Astrocyte (in vitro differentiated cells and primary cell): ENCODE measurements at regions not wholly inside any gene's neighbourhood (a gene's known extent, or its start where the extent isn't known, plus 50 kb on each side); places are given as distances from the start of the nearest gene placed in this dataset.

Source experiments
- DNase-seq: peaks from one replicate; pipeline ENCODE4 v3.0.0-alpha.2; 2010; ENCODE audit warnings: low read depth
- FAIRE-seq: peaks from 2 replicates; lab custom pipeline; 2011; peaks lifted over from hg19 to GRCh38; lab: Jason Lieb, UNC
- H2AFZ ChIP-seq: 2 replicates; pipeline ENCODE4 v1.6.0; 2012; ENCODE audit warnings: low read depth, low read length, inconsistent platforms
- H3K27ac ChIP-seq: 2 replicates; pipeline ENCODE4 v1.5.1; 2011; ENCODE audit warnings: low read depth, low read length, inconsistent platforms
- H3K27me3 ChIP-seq: 2 replicates; pipeline ENCODE4 v1.6.0; 2011; ENCODE audit warnings: low read length, inconsistent platforms; ENCODE audit not compliant: insufficient read depth
- H3K36me3 ChIP-seq: 2 replicates; pipeline ENCODE4 v1.5.1; 2011; ENCODE audit warnings: low read length, inconsistent platforms; ENCODE audit not compliant: insufficient read depth
- H3K4me1 ChIP-seq: 2 replicates; pipeline ENCODE4 v1.5.1; 2011; ENCODE audit warnings: low read length, inconsistent platforms; ENCODE audit not compliant: insufficient read depth
- H3K4me2 ChIP-seq: 2 replicates; pipeline ENCODE4 v1.6.0; 2012; ENCODE audit warnings: low read length, inconsistent platforms
- H3K4me3 ChIP-seq: 2 replicates; pipeline ENCODE4 v1.5.1; 2011; ENCODE audit warnings: low read depth, mild to moderate bottlenecking, low read length, inconsistent platforms; ENCODE audit not compliant: insufficient read depth
- H3K79me2 ChIP-seq: 2 replicates; pipeline ENCODE4 v1.6.0; 2012; ENCODE audit warnings: mild to moderate bottlenecking, low read length, inconsistent platforms; ENCODE audit not compliant: insufficient read depth
- H3K9ac ChIP-seq: 2 replicates; pipeline ENCODE4 v1.6.0; 2012; ENCODE audit warnings: mild to moderate bottlenecking, low read length, inconsistent platforms
- H3K9me3 ChIP-seq: 2 replicates; pipeline ENCODE4 v1.5.1; 2012; ENCODE audit warnings: low read depth, mild to moderate bottlenecking, low read length, inconsistent platforms; ENCODE audit not compliant: insufficient read depth
- H4K20me1 ChIP-seq: 2 replicates; pipeline ENCODE4 v1.6.0; 2012; ENCODE audit warnings: low read length, inconsistent platforms; ENCODE audit not compliant: insufficient read depth
- H3K27ac Mint-ChIP-seq: one replicate; pipeline ENCODE4 v1.8.0; 2021; ENCODE audit warnings: mild to moderate bottlenecking, mixed read lengths; ENCODE audit not compliant: unreplicated experiment
- H3K27me3 Mint-ChIP-seq: one replicate; pipeline ENCODE4 v1.8.0; 2021; ENCODE audit warnings: low read depth, mixed read lengths; ENCODE audit not compliant: unreplicated experiment
- H3K36me3 Mint-ChIP-seq: one replicate; pipeline ENCODE4 v1.8.0; 2021; ENCODE audit warnings: low read depth, mixed read lengths; ENCODE audit not compliant: unreplicated experiment
- H3K4me1 Mint-ChIP-seq: one replicate; pipeline ENCODE4 v1.8.0; 2021; ENCODE audit warnings: low read depth, mixed read lengths; ENCODE audit not compliant: unreplicated experiment
- H3K4me3 Mint-ChIP-seq: one replicate; pipeline ENCODE4 v1.8.0; 2021; ENCODE audit warnings: mild to moderate bottlenecking, moderate library complexity, mixed read lengths; ENCODE audit not compliant: unreplicated experiment
- H3K9me3 Mint-ChIP-seq: one replicate; pipeline ENCODE4 v1.8.0; 2021; ENCODE audit warnings: mild to moderate bottlenecking, mixed read lengths; ENCODE audit not compliant: unreplicated experiment
- EZH2 ChIP-seq: IDR thresholded peaks from 2 replicates; pipeline ENCODE4 v1.6.1; 2012; ENCODE audit warnings: mild to moderate bottlenecking, low read length, inconsistent platforms; ENCODE audit not compliant: insufficient read depth
- TF ChIP-seq, protein P1 (sequence below): IDR thresholded peaks from 2 replicates; pipeline ENCODE4 v1.5.1; 2011; ENCODE audit warnings: low read depth, mild to moderate bottlenecking, inconsistent platforms, low read length, moderate library complexity; ENCODE audit not compliant: insufficient read depth

DNA sequence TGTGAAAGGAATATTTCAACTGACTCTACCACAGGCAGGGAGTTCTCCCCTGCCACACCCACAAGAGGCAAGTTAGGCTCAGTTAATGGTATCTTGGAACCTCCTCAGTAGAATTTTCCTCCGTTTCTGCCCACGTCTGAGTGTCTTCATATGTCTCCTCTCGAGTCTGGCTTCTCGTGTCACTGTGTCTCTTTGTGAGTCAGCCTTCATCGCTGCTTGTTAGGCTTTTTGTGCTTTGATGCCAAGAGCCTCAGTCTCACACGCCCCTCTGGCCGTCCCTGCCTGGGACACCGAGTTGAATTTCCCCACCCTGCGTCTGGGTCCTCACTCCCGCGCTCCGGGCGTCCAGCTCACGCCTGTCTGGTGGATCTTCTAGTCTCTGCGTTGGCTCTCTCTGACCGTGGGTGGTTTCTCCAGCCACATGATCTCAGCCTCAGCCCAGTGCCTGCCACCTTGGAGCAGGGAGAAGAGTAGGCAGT lies 125.7 kb upstream of the GADD45A start:
- H3K27me3 Mint-ChIP-seq: no peaks in the 10 kb centered on the region
- peaks cover 20% of the 10 kb centered on the region for H3K4me1 Mint-ChIP-seq
- Histone ChIP-seq H3K27ac (no peak overlapping the region), H4K20me1 (no peaks in the 10 kb centered on the region), H3K4me2 (peak overlapping the region; percentile 72), H3K36me3 (no peaks in the 10 kb centered on the region), H3K9ac (peak overlapping the region; percentile 40), H2AFZ (peak overlapping the region; percentile 80), H3K79me2 (no peaks in the 10 kb centered on the region), H3K4me3 (peak overlapping the region; percentile 18), H3K27me3 (no peaks in the 10 kb centered on the region), H3K4me1 (peaks cover 9% of the 10 kb centered on the region), H3K9me3 (no peaks in the 10 kb centered on the region)
- DNase-seq: peak; percentile 67
- no peak overlapping the region for H3K4me3 Mint-ChIP-seq
- no peak for TF ChIP-seq EZH2
- TF ChIP-seq, protein P1, sequence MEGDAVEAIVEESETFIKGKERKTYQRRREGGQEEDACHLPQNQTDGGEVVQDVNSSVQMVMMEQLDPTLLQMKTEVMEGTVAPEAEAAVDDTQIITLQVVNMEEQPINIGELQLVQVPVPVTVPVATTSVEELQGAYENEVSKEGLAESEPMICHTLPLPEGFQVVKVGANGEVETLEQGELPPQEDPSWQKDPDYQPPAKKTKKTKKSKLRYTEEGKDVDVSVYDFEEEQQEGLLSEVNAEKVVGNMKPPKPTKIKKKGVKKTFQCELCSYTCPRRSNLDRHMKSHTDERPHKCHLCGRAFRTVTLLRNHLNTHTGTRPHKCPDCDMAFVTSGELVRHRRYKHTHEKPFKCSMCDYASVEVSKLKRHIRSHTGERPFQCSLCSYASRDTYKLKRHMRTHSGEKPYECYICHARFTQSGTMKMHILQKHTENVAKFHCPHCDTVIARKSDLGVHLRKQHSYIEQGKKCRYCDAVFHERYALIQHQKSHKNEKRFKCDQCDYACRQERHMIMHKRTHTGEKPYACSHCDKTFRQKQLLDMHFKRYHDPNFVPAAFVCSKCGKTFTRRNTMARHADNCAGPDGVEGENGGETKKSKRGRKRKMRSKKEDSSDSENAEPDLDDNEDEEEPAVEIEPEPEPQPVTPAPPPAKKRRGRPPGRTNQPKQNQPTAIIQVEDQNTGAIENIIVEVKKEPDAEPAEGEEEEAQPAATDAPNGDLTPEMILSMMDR: no peak
- H3K27ac Mint-ChIP-seq: peak overlapping the region; percentile 58
- no peaks in the 10 kb centered on the region for H3K9me3 Mint-ChIP-seq
- H3K36me3 Mint-ChIP-seq: no peaks in the 10 kb centered on the region
- peak; percentile 9 for FAIRE-seq

DNA sequence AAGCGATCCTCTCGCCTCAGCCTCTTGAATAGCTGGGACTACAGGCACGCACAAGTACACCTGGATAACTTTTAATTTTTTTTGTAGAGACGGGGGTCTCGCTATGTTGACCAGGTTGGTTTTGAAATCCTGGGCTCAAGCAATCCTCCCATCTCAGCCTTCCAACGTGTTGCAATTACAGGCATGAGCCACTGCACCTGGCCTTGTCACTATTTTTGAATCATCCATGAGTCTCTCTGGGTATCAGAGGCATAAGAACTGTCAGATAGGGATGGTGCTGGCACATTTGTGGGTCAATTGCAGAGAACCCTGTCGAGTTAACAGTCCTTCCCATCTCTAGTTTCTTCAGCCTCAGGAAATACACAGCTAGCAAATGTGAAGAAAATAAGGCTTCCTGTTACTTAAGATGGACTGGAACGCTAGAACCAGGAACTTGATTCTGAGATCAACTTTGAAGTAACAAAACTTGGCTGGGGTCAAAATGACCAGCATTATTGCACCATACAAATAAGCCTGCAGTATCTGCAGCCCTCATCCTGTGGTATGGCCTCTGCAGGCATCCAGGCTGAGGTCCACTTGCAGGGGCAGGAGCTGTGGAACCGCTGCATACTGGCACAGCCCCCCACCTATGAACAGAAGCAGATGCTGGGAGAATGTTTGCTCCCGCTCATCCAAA lies 124.3 kb upstream of the GADD45A start:
- Histone ChIP-seq H3K4me2 (no peak overlapping the region), H3K36me3 (no peaks in the 10 kb centered on the region), H3K27ac (no peak overlapping the region), H3K4me3 (no peak overlapping the region), H3K9ac (no peak overlapping the region), H4K20me1 (no peaks in the 10 kb centered on the region), H3K27me3 (no peaks in the 10 kb centered on the region), H3K4me1 (peaks cover 9% of the 10 kb centered on the region), H3K79me2 (no peaks in the 10 kb centered on the region), H3K9me3 (no peaks in the 10 kb centered on the region), H2AFZ (no peak overlapping the region)
- FAIRE-seq (no peak), DNase-seq (no peak)
- Mint-ChIP-seq H3K36me3 (no peaks in the 10 kb centered on the region), H3K4me1 (peaks cover 20% of the 10 kb centered on the region), H3K9me3 (no peaks in the 10 kb centered on the region), H3K27me3 (no peaks in the 10 kb centered on the region), H3K4me3 (no peak overlapping the region), H3K27ac (no peak overlapping the region)
- TF ChIP-seq, protein P1: no peak
- no peak for TF ChIP-seq EZH2

DNA sequence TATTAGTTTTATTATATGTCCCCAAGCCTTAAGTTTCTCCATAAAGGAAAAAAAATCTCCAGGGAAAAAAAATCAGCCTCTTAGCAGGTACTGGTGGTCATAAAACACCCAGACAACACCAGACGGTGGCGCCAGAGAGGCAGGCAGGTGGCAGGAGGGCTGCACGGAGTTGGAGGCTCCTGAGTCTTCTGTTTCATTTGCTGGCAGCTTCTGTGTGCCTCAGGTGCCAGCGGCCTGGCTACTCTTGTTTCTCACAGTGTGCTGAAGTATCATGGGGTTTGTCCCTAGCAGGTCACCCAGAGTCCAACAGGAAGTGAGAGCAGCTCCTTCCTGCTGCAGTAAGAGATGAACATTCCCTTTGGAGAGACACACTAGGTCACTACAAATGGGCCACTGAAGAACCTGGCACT lies 123.3 kb upstream of the GADD45A start:
- peak overlapping the region; percentile 8 for H3K4me2 ChIP-seq
- H3K9me3 ChIP-seq: no peaks in the 10 kb centered on the region
- no peak overlapping the region for H2AFZ ChIP-seq
- H4K20me1 ChIP-seq: no peaks in the 10 kb centered on the region
- peaks cover 20% of the 10 kb centered on the region for H3K4me1 Mint-ChIP-seq
- H3K4me3 Mint-ChIP-seq: peak overlapping the region; percentile 8
- no peak for TF ChIP-seq EZH2
- TF ChIP-seq, protein P1: peak; percentile 93
- no peak overlapping the region for H3K27ac ChIP-seq
- no peaks in the 10 kb centered on the region for H3K27me3 ChIP-seq
- H3K4me1 ChIP-seq: peaks cover 10% of the 10 kb centered on the region
- no peaks in the 10 kb centered on the region for H3K27me3 Mint-ChIP-seq
- no peaks in the 10 kb centered on the region for H3K36me3 ChIP-seq
- no peak overlapping the region for H3K9ac ChIP-seq
- no peaks in the 10 kb centered on the region for H3K36me3 Mint-ChIP-seq
- no peak overlapping the region for H3K4me3 ChIP-seq
- no peaks in the 10 kb centered on the region for H3K9me3 Mint-ChIP-seq
- no peak overlapping the region for H3K27ac Mint-ChIP-seq
- FAIRE-seq (no peak), DNase-seq (peak; percentile 66)
- H3K79me2 ChIP-seq: no peaks in the 10 kb centered on the region
